Fibroblast of skin of right biceps (primary cell): ENCODE measurements at regions not wholly inside any gene's neighbourhood (a gene's known extent, or its start where the extent isn't known, plus 50 kb on each side); places are given as distances from the start of the nearest gene placed in this dataset.

Source experiments
- DNase-seq: peaks from one replicate; pipeline ENCODE4 v3.0.0-alpha.2; 2013

- no peak for DNase-seq
These were observed 838.5 kb downstream of the USP25 start for GRCh38 chr21:16568244-16568643.

- no peak for DNase-seq
These were observed 838.9 kb downstream of the USP25 start for GRCh38 chr21:16568661-16569060.

- peak; percentile 48 for DNase-seq
These were observed 839.9 kb downstream of the USP25 start for GRCh38 chr21:16569679-16570078.

- DNase-seq, result no peak
These were observed 840.4 kb downstream of the USP25 start for GRCh38 chr21:16570171-16570570.

- peak; percentile 10 for DNase-seq
These were observed 841.1 kb downstream of the USP25 start for GRCh38 chr21:16570856-16571255.

- DNase-seq, result no peak
These were observed 841.8 kb downstream of the USP25 start for GRCh38 chr21:16571594-16571993.

GRCh38 chr21:16572032-16572431 is 842.2 kb downstream of the USP25 start:
- peak; percentile 75 for DNase-seq

GRCh38 chr21:16573578-16573977 is 843.8 kb downstream of the USP25 start:
- peak; percentile 88 for DNase-seq

GRCh38 chr21:16577975-16578374 is 848.2 kb downstream of the USP25 start:
- no peak for DNase-seq

GRCh38 chr21:16578912-16579311 is 849.1 kb downstream of the USP25 start:
- peak; percentile 12 for DNase-seq

GRCh38 chr21:16579538-16579937 is 849.8 kb downstream of the USP25 start:
- DNase-seq, result peak; percentile 14

- no peak for DNase-seq
These were observed 850.9 kb downstream of the USP25 start for GRCh38 chr21:16580661-16581060.

GRCh38 chr21:16583556-16583955 is 853.8 kb downstream of the USP25 start:
- DNase-seq, result no peak

- DNase-seq, result no peak
These were observed 855.0 kb downstream of the USP25 start for GRCh38 chr21:16584756-16585155.

- no peak for DNase-seq
These were observed 856.1 kb downstream of the USP25 start for GRCh38 chr21:16585896-16586295.

GRCh38 chr21:16587141-16587581 is 857.4 kb downstream of the USP25 start:
- DNase-seq, result peak; percentile 59

GRCh38 chr21:16587681-16588375 is 858.0 kb downstream of the USP25 start:
- DNase-seq, result peak; percentile 71

- DNase-seq, result peak; percentile 84
These were observed 858.7 kb downstream of the USP25 start for GRCh38 chr21:16588433-16588860.

GRCh38 chr21:16589006-16589898 is 859.5 kb downstream of the USP25 start:
- DNase-seq, result peak; percentile 27

GRCh38 chr21:16590186-16590585 is 860.4 kb downstream of the USP25 start:
- DNase-seq, result no peak

GRCh38 chr21:16590641-16591292 is 861.0 kb downstream of the USP25 start:
- DNase-seq, result no peak

GRCh38 chr21:16592381-16592780 is 862.6 kb downstream of the USP25 start:
- no peak for DNase-seq

- DNase-seq, result peak; percentile 17
These were observed 864.4 kb downstream of the USP25 start for GRCh38 chr21:16594191-16594590.
